OCI-LY7 (cell line): ENCODE measurements at regions not wholly inside any gene's neighbourhood (a gene's known extent, or its start where the extent isn't known, plus 50 kb on each side); places are given as distances from the start of the nearest gene placed in this dataset.

Source experiments
- BruUV-seq: library from RNA; stranded (reverse); fragments of 400-500 nt; replicated peaks from 2 replicates; lab custom pipeline; 2021; lab: Mats Ljungman, UMichigan
- CTCF ChIA-PET: fragments of 300-600 bp; sonication (Branson Sonifier 250); formaldehyde crosslinking; loops from one replicate; lab custom pipeline; 2022; ENCODE audit warnings: antibody characterized with exemption; ENCODE audit not compliant: unreplicated experiment; lab: Charles Lee
- POLR2A ChIA-PET: fragments of 300-600 bp; sonication (Branson Sonifier 250); formaldehyde crosslinking; loops from one replicate; lab custom pipeline; 2022; ENCODE audit warnings: antibody characterized with exemption; lab: Charles Lee
- DNase-seq: peaks from one replicate; pipeline ENCODE4 v3.0.0-alpha.2; 2015; ENCODE audit warnings: low spot score
- H2AFZ ChIP-seq: fragments of 200-600 bp; sonication (generic), shearing (Covaris generic); 2 replicates; pipeline ENCODE4 v1.6.1; 2014; ENCODE audit warnings: mild to moderate bottlenecking, antibody characterized with exemption, low read length, moderate library complexity
- H3K27ac ChIP-seq: fragments of 200-600 bp; sonication (generic); 2 replicates; pipeline ENCODE4 v1.5.1; 2014; ENCODE audit warnings: mixed run types, low read depth, mild to moderate bottlenecking, moderate library complexity, low read length, inconsistent platforms; ENCODE audit not compliant: poor library complexity, severe bottlenecking
- H3K36me3 ChIP-seq: fragments of 200-600 bp; sonication (generic); 2 replicates; pipeline ENCODE4 v1.6.1; 2014; ENCODE audit warnings: mild to moderate bottlenecking, antibody characterized with exemption, low read length, moderate library complexity, mixed read lengths; ENCODE audit not compliant: insufficient read depth
- H3K4me1 ChIP-seq: fragments of 200-600 bp; sonication (generic); 2 replicates; pipeline ENCODE4 v1.5.1; 2014; ENCODE audit warnings: mild to moderate bottlenecking, low read length; ENCODE audit not compliant: insufficient read depth, poor library complexity, severe bottlenecking
- H3K4me2 ChIP-seq: fragments of 200-600 bp; sonication (generic); 2 replicates; pipeline ENCODE4 v1.6.1; 2014; ENCODE audit warnings: mild to moderate bottlenecking, low read length
- H3K4me3 ChIP-seq: fragments of 200-600 bp; sonication (generic); 2 replicates; pipeline ENCODE4 v1.5.1; 2014; ENCODE audit warnings: mild to moderate bottlenecking, low read depth, low read length; ENCODE audit not compliant: poor library complexity, severe bottlenecking
- H3K79me2 ChIP-seq: fragments of 200-600 bp; sonication (generic); 2 replicates; pipeline ENCODE4 v1.6.1; 2016; ENCODE audit warnings: low read depth, mild to moderate bottlenecking, low read length, moderate library complexity, mixed read lengths; ENCODE audit not compliant: insufficient read depth
- H3K9me2 ChIP-seq: fragments of 200-600 bp; sonication (generic); 2 replicates; pipeline ENCODE4 v1.6.1; 2016; ENCODE audit warnings: mild to moderate bottlenecking, low read length, mixed read lengths; ENCODE audit not compliant: insufficient read depth
- H3K9me3 ChIP-seq: fragments of 200-600 bp; sonication (generic); 2 replicates; pipeline ENCODE4 v1.6.1; 2014; ENCODE audit warnings: mild to moderate bottlenecking, mixed run types, low read length, mixed read lengths
- H4K20me1 ChIP-seq: fragments of 200-600 bp; sonication (generic); 2 replicates; pipeline ENCODE4 v1.6.1; 2014; ENCODE audit warnings: mild to moderate bottlenecking, antibody characterized with exemption, low read length, moderate library complexity, mixed read lengths; ENCODE audit not compliant: insufficient read depth
- EZH2phosphoT487 ChIP-seq: fragments of 200-600 bp; sonication (generic); IDR thresholded peaks from 2 replicates; pipeline ENCODE4 v1.6.1; 2018; ENCODE audit warnings: low read depth, borderline replicate concordance, mild to moderate bottlenecking, mixed run types, antibody characterized with exemption, low read length, moderate library complexity, mixed read lengths
- intact Hi-C: fragments of 100-400 bp; cut with micrococcal nuclease; formaldehyde crosslinking; loops from one replicate; pipeline ENCODE4 v1.10.0; 2022; ENCODE audit not compliant: unreplicated experiment
- TF ChIP-seq, protein P1 (sequence below): fragments of 200-600 bp; sonication (generic); conservative IDR thresholded peaks from 2 replicates; pipeline ENCODE4 v1.5.1; 2014; ENCODE audit warnings: mild to moderate bottlenecking, antibody characterized with exemption, low read length, moderate library complexity, mixed read lengths

DNA sequence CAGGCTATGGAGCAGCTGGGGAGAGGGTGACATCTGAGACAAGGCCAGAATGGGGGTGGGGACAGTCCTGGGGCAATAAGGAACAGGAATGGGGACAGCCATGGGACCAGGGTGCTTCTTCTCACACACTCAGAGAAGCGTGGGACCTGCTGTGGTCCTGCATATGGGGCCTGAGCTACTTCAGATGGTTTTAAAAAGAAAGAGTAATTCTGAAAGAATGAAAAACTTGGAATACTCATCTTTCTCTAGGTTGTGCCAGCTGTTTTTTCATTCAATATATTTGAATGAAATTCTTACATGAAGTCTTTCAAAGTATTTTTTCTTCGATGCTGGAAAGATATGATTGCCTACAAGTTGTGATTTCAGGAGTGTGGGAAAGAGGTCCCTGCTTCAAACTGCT, 227.5 kb upstream of the APCDD1 start:
- no peak for TF ChIP-seq EZH2phosphoT487
- TF ChIP-seq, protein P1, sequence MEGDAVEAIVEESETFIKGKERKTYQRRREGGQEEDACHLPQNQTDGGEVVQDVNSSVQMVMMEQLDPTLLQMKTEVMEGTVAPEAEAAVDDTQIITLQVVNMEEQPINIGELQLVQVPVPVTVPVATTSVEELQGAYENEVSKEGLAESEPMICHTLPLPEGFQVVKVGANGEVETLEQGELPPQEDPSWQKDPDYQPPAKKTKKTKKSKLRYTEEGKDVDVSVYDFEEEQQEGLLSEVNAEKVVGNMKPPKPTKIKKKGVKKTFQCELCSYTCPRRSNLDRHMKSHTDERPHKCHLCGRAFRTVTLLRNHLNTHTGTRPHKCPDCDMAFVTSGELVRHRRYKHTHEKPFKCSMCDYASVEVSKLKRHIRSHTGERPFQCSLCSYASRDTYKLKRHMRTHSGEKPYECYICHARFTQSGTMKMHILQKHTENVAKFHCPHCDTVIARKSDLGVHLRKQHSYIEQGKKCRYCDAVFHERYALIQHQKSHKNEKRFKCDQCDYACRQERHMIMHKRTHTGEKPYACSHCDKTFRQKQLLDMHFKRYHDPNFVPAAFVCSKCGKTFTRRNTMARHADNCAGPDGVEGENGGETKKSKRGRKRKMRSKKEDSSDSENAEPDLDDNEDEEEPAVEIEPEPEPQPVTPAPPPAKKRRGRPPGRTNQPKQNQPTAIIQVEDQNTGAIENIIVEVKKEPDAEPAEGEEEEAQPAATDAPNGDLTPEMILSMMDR, result no peak
- intact Hi-C loops, result no loop called here
- DNase-seq, result no peak
- Histone ChIP-seq H3K4me1 (no peaks in the 10 kb centered on the region), H3K9me3 (no peaks in the 10 kb centered on the region), H3K79me2 (no peaks in the 10 kb centered on the region), H3K9me2 (no peaks in the 10 kb centered on the region), H2AFZ (no peak overlapping the region), H3K4me2 (no peak overlapping the region), H3K36me3 (no peaks in the 10 kb centered on the region), H3K27ac (no peak overlapping the region), H3K4me3 (no peak overlapping the region), H4K20me1 (no peaks in the 10 kb centered on the region)
- ChIA-PET POLR2A (no interaction called here), CTCF (no interaction called here)
- no TSS peak for BruUV-seq

DNA sequence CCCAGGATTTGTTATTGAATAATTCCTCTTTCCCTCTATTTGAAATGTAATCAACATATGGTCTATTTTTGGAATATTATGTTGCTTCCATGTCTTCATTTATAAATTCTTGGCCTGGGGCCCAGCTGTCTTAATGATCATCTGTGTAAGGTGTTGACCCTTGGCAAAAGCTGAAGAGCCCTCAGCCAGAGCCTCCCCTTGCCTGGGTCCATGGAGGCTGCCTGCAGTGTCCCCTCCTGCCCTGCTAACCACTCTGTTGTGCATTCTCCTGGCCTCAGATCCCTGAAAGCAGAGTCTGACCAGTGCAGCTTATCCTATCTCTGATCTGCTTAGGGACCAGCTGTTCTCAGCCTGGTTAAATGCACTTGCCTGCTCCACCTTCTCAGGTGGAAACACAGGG, 226.1 kb upstream of the APCDD1 start:
- BruUV-seq, result no TSS peak
- Histone ChIP-seq H3K4me2 (no peak overlapping the region), H3K9me3 (no peaks in the 10 kb centered on the region), H3K4me3 (no peak overlapping the region), H3K27ac (no peak overlapping the region), H3K79me2 (no peaks in the 10 kb centered on the region), H3K4me1 (no peaks in the 10 kb centered on the region), H3K36me3 (no peaks in the 10 kb centered on the region), H3K9me2 (no peaks in the 10 kb centered on the region), H4K20me1 (no peaks in the 10 kb centered on the region), H2AFZ (no peak overlapping the region)
- intact Hi-C loops, result no loop called here
- DNase-seq, result no peak
- TF ChIP-seq, protein P1, result no peak
- no peak for TF ChIP-seq EZH2phosphoT487
- ChIA-PET POLR2A (no interaction called here), CTCF (no interaction called here)

DNA sequence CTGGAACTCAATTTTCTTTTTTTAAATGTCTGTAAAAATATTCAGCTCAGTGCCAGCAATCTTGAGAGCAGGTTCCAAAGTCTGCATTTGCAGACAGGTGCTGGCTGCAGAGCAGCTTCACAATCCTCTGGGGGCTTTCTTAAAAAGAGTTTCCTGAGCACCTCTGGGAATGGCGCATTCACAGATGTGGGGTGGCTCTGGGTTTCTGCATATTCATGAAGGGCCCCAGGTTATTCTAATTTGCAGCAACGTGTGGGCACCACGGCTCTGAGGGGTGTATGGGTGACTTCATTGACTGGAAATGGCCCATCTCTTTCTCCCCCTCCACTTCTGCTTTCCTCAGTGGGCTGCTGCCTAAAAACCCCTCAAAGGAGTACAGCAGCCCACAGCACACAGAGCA, 225.0 kb upstream of the APCDD1 start:
- intact Hi-C loops, result no loop called here
- no TSS peak for BruUV-seq
- no peaks in the 10 kb centered on the region for H3K36me3 ChIP-seq
- no peak overlapping the region for H3K27ac ChIP-seq
- H2AFZ ChIP-seq, result no peak overlapping the region
- H3K9me3 ChIP-seq, result no peaks in the 10 kb centered on the region
- no peak overlapping the region for H3K4me3 ChIP-seq
- no peaks in the 10 kb centered on the region for H4K20me1 ChIP-seq
- TF ChIP-seq EZH2phosphoT487, result no peak
- TF ChIP-seq, protein P1, result no peak
- ChIA-PET POLR2A (interaction anchor here (0.6 kb wide), 1 partner anchor 135 kb away, joined by 3 read pairs; no protein-coding TSS in a partner anchor), CTCF (interaction anchor here (0.6 kb wide), 1 partner anchor 23 kb away, joined by 3 read pairs; no protein-coding TSS in a partner anchor)
- H3K79me2 ChIP-seq, result no peaks in the 10 kb centered on the region
- no peak overlapping the region for H3K4me2 ChIP-seq
- no peaks in the 10 kb centered on the region for H3K4me1 ChIP-seq
- no peaks in the 10 kb centered on the region for H3K9me2 ChIP-seq
- DNase-seq, result no peak
